MM.1S (cell line): ENCODE measurements at regions not wholly inside any gene's neighbourhood (a gene's known extent, or its start where the extent isn't known, plus 50 kb on each side); places are given as distances from the start of the nearest gene placed in this dataset.

Experiments used
- CTCF ChIP-seq: fragments of 300-600 bp; sonication (generic); IDR thresholded peaks from 2 replicates; pipeline ENCODE4 v1.5.1; 2016; ENCODE audit warnings: antibody characterized with exemption, low read length, mixed read lengths
- EZH2 ChIP-seq: fragments of 300-600 bp; sonication (generic); optimal IDR thresholded peaks from 2 replicates; pipeline ENCODE3; 2017; ENCODE audit warnings: low read depth, mild to moderate bottlenecking, antibody characterized with exemption, low read length, mixed read lengths

- TF ChIP-seq CTCF (no peak), EZH2 (no peak)
Observed at GRCh38 chr10:6657669-6658068, 77.6 kb upstream of the PRKCQ start.
